SK-N-SH treated with all-trans-retinoic acid at 6 μM for 48 hours (cell line): ENCODE measurements at regions not wholly inside any gene's neighbourhood (a gene's known extent, or its start where the extent isn't known, plus 50 kb on each side); places are given as distances from the start of the nearest gene placed in this dataset.

Experiments
- ESRRG ChIP-seq: fragments of 250-450 bp; sonication (Bioruptor Pico); IDR thresholded peaks from 2 replicates; pipeline ENCODE4 v1.6.1; 2021; ENCODE audit warnings: mild to moderate bottlenecking
- GLIS3 ChIP-seq: fragments of 250-450 bp; sonication (Bioruptor Pico); IDR thresholded peaks from 2 replicates; pipeline ENCODE4 v1.5.0; 2020; ENCODE audit warnings: mild to moderate bottlenecking, moderate library complexity
- ISL1 ChIP-seq: fragments of 250-450 bp; sonication (Bioruptor Pico); IDR thresholded peaks from 2 replicates; pipeline ENCODE4 v2.1.2; 2022; ENCODE audit warnings: mild to moderate bottlenecking, moderate library complexity
- PPARA ChIP-seq: fragments of 250-450 bp; sonication (Bioruptor Pico); IDR thresholded peaks from 2 replicates; pipeline ENCODE4 v1.5.0; 2020; ENCODE audit warnings: mild to moderate bottlenecking, borderline replicate concordance
- TOX ChIP-seq: fragments of 250-450 bp; sonication (Bioruptor Pico); IDR thresholded peaks from 2 replicates; pipeline ENCODE4 v1.8.0; 2021; ENCODE audit warnings: mild to moderate bottlenecking, moderate library complexity, borderline replicate concordance
- ZFP30 ChIP-seq: fragments of 450-650 bp; formaldehyde crosslinking; IDR thresholded peaks from 2 replicates; pipeline ENCODE4 v1.5.0; 2022; ENCODE audit warnings: mild to moderate bottlenecking, moderate library complexity

DNA sequence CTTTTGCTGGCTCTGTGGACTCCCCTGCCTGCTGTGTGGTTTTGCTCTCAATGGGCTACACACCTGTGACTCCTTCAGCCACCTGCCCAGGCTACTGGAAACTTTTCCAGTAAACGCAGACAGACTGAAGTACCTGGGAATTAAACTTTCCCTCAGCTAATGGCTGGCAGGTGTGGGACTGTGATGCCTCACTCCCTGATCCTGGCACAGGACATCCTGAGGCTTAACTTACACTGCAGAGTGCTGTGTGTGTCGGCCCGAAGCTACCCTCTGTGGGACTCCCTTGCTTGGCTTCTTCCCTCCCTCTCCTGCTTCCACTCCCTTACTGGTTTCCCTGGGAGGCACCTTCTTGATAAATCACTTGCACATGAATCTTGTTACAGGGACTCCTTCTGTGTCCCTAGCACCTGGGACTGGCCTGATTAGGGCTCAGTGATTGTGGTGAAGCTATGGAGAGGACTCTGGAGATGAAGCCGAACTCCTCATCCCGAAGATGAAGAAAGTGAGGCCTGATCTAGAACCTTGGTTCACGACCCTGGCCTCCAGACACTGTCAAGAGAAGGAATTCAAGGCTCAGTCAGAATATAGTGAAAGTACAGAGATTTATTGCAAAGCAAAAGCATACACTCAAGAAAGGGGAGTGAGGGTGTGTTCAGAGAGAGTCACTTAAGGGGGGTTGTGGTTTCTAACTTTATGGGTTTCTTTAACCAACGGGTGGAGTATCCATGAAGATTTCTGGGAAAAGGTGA, 113.4 kb upstream of the ALDH1B1 start:
- TF ChIP-seq ZFP30 (no peak), ESRRG (no peak), PPARA (CRISPR knock-in tag) (no peak), GLIS3 (CRISPR knock-in tag) (no peak), TOX (CRISPR knock-in tag) (no peak), ISL1 (no peak)
